GM19467 (cell line): ENCODE measurements at regions not wholly inside any gene's neighbourhood (a gene's known extent, or its start where the extent isn't known, plus 50 kb on each side); places are given as distances from the start of the nearest gene placed in this dataset.
A peak's percentile ranks its signal among the peaks of the same experiment; 100 is the strongest.

Experiments used
- ATAC-seq: cut with Tn5 transposase; IDR thresholded peaks from one replicate; pipeline ENCODE4 v1.9.1; 2021; ENCODE audit warnings: mild to moderate bottlenecking, moderate library complexity; ENCODE audit not compliant: unreplicated experiment

DNA sequence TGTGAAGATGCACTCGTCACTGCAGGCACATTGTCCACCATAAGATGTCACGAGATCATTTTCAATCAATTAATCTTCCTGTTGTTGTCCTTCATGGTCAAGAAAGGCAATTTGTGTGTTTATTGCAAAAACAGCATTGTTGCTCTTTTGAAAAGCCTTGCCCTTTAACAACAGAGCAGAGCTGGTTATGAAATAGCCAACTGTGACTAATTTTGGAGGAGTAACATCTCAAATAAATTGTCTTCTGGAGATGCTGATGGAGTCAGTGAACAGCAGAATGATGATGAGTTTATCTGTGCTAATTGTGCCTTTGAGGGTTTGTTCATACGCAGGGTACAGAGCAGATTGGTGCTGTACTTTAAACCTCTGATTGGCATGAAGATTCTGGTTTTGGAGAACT, 88.3 kb upstream of the E2F7 start:
- no peak for ATAC-seq

GRCh38 chr12:77152623-77153193, 87.3 kb upstream of the E2F7 start:
- no peak for ATAC-seq

- no peak for ATAC-seq
Observed at GRCh38 chr12:77151030-77151429, 85.7 kb upstream of the E2F7 start.

- ATAC-seq, result peak; percentile 51
Observed at GRCh38 chr12:77133566-77133965, 68.2 kb upstream of the E2F7 start.

- ATAC-seq, result no peak
Observed at GRCh38 chr12:77131977-77132490, 66.7 kb upstream of the E2F7 start.

DNA sequence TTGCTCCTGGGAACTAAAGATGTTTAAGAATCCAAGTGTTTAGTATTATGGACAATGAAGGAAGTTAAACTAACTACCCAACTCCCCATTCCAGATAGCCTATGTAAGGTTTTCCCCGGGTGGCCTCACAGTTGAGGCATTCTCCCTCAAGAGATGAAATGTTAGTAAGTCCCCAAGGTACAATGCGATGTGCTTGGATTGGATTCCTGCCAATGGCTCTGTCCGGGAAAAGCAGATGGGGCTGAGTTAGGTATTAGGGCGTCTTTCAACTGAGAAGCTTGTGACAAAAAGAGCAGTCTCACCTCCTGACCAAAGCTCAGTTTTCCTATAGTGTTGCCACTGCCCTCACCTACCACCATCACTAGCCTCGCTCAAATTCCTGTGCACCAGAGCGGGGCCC, 64.8 kb upstream of the E2F7 start:
- ATAC-seq, result no peak

- ATAC-seq, result no peak
Observed at GRCh38 chr12:77124767-77125166, 59.4 kb upstream of the E2F7 start.

DNA sequence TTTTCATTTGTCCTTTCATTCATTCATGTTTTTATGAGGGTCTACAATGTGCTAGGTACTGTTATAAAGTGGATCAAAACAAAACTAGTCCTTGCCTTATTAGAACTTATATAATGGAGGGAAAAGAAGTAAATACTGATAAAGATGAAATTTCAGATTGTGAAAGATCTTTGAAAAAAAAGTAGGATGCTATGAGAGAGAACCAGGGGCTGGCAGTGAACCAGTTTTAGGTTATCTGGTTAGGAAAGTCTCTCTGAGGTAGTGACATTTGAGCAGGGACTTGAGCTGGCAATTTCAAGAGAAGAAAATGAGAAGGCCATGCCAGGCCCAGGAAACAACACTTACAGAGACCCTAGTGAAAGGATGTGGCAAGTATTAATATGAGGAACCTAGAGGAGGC, 57.3 kb upstream of the E2F7 start:
- no peak for ATAC-seq

DNA sequence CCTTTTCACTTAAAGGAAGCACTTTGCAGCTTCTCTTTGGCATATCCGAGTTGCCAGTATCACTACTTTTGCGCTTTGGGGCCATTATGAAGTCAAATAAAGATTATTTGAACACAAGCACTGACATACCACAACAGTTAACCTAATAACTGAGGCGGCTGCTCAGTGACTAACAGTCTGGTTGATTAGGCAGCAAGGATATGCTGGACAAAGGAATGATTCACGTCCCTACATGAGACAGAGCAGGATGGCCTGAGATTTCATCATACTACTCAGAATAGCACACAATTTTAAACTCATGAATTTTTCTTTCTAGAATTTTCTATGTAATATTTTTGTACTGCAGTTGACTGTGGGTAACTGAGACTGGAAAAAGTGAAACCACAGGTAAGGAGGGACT, 56.9 kb upstream of the E2F7 start:
- ATAC-seq, result no peak

DNA sequence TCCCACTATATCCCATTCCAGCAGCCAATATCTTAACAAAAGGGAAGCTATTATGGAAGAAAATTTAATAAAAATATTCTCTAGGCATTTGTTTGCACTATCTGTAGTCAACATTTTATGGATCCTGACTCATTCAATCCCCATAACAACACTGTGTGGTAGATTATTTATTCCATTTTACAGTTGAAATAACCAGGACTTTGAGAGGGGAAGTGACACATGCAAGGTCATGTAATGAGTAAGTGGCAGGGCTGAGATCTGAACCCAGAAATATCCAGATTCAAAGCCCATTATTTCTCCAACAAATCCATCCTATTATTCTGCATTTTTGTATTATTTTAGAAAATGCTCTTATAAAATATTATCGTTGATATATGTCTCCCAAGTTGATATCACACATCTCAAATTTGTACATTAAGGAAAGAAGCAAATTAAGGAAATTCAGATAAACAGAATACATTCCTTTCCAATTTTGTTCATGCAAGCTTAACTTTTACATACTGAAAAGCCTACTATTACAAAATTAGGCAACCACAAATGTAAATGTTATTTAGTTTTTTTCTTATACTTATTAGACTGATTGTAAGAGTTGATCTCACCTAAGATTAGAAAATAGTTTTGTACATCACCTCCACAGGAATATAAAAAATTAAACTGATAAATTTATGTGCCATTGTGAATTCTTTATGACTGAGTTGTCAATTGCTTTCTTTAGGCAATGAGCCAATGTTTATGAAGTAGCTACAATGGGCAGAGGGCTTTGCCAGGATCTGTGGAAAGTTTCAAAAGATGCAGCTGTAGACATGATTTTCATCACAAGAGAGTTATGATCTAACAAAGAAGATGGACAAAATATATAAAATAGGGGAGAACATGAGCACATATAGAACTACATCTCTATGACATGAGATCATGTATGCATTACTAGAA, 55.1 kb upstream of the E2F7 start:
- no peak for ATAC-seq

DNA sequence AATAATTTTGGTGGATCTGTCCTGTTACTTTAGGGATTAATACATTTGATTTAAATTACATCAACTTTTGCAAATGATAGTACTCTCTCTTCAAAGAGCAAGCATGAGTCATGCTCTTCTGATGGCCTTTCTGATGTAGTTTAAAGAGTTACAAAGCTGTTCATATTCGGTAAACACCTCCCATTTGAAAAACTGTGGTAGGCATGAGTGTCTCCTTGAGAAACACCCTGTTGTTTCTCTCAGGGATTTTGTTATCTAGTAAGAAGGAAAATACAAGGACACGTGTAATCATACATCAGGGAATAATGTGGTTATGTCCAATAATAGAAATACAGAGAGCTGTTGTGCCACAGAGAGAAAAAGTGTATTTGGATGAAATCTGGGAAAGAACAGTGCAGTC, 53.3 kb upstream of the E2F7 start:
- ATAC-seq, result no peak

- ATAC-seq, result no peak
Observed at GRCh38 chr12:77116277-77116676, 50.9 kb upstream of the E2F7 start.

- no peak for ATAC-seq
Observed at GRCh38 chr12:77115471-77115870, 50.1 kb upstream of the E2F7 start.
